ENCODE measurements at regions not wholly inside any gene's neighbourhood (a gene's known extent, or its start where the extent isn't known, plus 50 kb on each side); places are given as distances from the start of the nearest gene placed in this dataset.

DNA sequence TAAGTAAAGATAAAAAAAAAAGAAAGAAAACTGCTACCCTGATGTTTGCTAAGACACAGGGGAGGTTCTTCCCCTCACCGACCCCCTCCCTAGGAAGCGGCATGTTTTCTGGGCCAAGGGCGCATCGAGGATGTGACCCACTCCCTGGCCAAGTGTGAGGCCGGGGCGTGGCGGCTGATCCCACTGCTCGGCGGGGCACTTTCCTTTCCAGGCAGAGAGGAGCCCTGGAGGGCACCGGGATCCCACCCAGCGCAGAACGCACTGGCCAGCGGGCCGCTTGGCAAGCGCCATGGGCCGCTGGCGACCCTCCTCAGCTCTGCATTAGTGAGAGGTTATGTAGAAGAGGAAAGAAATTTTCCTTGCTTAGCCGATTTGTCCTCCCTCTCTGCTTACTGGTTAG, 93.4 kb downstream of the ZNF736 start:
- ChIA-PET POLR2A (no interaction called here), CTCF (no interaction called here)
- no peak overlapping the region for H3K4me3 ChIP-seq (ENCODE audit: low read depth, low read length)
- no peak for DNase-seq (ENCODE audit: low read depth, low spot score)
- TF ChIP-seq, protein P1, sequence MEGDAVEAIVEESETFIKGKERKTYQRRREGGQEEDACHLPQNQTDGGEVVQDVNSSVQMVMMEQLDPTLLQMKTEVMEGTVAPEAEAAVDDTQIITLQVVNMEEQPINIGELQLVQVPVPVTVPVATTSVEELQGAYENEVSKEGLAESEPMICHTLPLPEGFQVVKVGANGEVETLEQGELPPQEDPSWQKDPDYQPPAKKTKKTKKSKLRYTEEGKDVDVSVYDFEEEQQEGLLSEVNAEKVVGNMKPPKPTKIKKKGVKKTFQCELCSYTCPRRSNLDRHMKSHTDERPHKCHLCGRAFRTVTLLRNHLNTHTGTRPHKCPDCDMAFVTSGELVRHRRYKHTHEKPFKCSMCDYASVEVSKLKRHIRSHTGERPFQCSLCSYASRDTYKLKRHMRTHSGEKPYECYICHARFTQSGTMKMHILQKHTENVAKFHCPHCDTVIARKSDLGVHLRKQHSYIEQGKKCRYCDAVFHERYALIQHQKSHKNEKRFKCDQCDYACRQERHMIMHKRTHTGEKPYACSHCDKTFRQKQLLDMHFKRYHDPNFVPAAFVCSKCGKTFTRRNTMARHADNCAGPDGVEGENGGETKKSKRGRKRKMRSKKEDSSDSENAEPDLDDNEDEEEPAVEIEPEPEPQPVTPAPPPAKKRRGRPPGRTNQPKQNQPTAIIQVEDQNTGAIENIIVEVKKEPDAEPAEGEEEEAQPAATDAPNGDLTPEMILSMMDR (IDR thresholded peaks at IDR 0.05; ENCODE audit: insufficient read depth, low read length, missing control alignments): no peak

Measured in AG04449 (cell line).